ENCODE measurements at regions not wholly inside any gene's neighbourhood (a gene's known extent, or its start where the extent isn't known, plus 50 kb on each side); places are given as distances from the start of the nearest gene placed in this dataset.

DNA sequence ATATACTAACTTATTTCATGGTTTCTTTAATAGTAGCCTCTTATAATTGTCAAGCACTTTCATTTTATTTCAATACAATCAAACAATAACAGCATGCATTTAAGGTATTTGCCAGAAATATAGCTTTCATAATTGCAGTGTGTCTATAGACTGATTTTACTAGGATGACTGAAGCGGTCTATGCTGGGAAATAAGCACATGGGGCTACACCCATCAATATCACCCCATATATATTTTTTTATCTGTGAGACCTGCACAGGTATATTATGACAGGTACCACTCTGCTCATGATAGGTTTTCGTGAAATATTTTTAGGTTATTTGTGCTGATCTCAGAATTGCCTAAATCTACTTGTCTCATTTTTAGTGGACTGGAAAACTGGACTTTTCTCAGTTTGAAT is 229.1 kb upstream of the PITX2 start:
- Mint-ChIP-seq H3K27me3 (ENCODE audit: insufficient read depth, unreplicated experiment) (no peaks in the 10 kb centered on the region), H3K36me3 (ENCODE audit: insufficient read depth, unreplicated experiment) (no peaks in the 10 kb centered on the region), H3K4me1 (ENCODE audit: low read depth, unreplicated experiment) (peaks cover 18% of the 10 kb centered on the region), H3K4me3 (ENCODE audit: unreplicated experiment) (no peak overlapping the region), H3K27ac (ENCODE audit: unreplicated experiment) (no peak overlapping the region), H3K9me3 (ENCODE audit: unreplicated experiment) (no peaks in the 10 kb centered on the region)
- intact Hi-C loops (cut with micrococcal nuclease; ENCODE audit: unreplicated experiment): loop anchor here (1.0 to 10.0 kb wide), 4 partner anchors 21 to 103 kb away; no protein-coding TSS in a partner anchor
- no peaks in the 10 kb centered on the region for H3K9me3 ChIP-seq
- H3K27me3 ChIP-seq (replicated peaks; ENCODE audit: control insufficient read depth, insufficient read depth, low read length): no peaks in the 10 kb centered on the region
- ChIA-PET CTCF (no interaction called here), POLR2A (no interaction called here)
- TF ChIP-seq CTCF (IDR thresholded peaks at IDR 0.05; ENCODE audit: insufficient read depth in 1 of 2, low read depth in 1 of 2, low read length in 1 of 2, severe bottlenecking in 1 of 2, unreplicated experiment in 1 of 2): no peak
- no TSS peak for BruUV-seq (replicated peaks)
- no peak overlapping the region for H3K4me3 ChIP-seq (ENCODE audit: low read depth, low read length)
- no peak for DNase-seq
- H3K4me1 ChIP-seq: peaks cover 30% of the 10 kb centered on the region
- no peaks in the 10 kb centered on the region for H3K36me3 ChIP-seq (ENCODE audit: control insufficient read depth, insufficient read depth, low read length)

DNA sequence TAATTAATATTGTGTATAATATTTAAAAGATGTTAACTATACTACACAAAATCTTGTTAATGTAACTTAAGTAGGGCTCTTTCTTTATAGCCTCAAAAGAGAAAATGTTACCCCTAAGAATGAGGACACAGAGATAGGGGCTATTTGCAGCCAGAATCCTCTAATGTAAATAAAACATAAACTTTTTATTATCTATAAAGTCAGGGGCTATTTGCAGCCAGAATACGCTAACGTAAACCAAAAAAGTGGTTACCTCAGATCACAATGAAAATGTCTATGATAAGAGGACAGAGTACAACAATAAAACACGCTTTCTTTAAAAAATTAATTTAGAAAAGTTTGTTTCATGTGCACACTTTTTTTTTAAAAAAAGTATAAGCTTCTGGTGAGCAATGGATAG is 229.9 kb upstream of the PITX2 start:
- H3K27me3 Mint-ChIP-seq (ENCODE audit: insufficient read depth, unreplicated experiment): no peaks in the 10 kb centered on the region
- H3K4me3 Mint-ChIP-seq (ENCODE audit: unreplicated experiment): no peak overlapping the region
- no peak for TF ChIP-seq CTCF (IDR thresholded peaks at IDR 0.05; ENCODE audit: insufficient read depth in 1 of 2, low read depth in 1 of 2, low read length in 1 of 2, severe bottlenecking in 1 of 2, unreplicated experiment in 1 of 2)
- DNase-seq: no peak
- no peak overlapping the region for H3K27ac Mint-ChIP-seq (ENCODE audit: unreplicated experiment)
- H3K4me1 ChIP-seq: peaks cover 30% of the 10 kb centered on the region
- CTCF ChIA-PET: no interaction called here
- H3K4me3 ChIP-seq (ENCODE audit: low read depth, low read length): no peak overlapping the region
- intact Hi-C loops (cut with micrococcal nuclease; ENCODE audit: unreplicated experiment): loop anchor here (10.0 kb wide), 1 partner anchor 102 kb away; no protein-coding TSS in a partner anchor
- no peaks in the 10 kb centered on the region for H3K27me3 ChIP-seq (replicated peaks; ENCODE audit: control insufficient read depth, insufficient read depth, low read length)
- H3K36me3 Mint-ChIP-seq (ENCODE audit: insufficient read depth, unreplicated experiment): no peaks in the 10 kb centered on the region
- POLR2A ChIA-PET: no interaction called here
- H3K9me3 ChIP-seq: no peaks in the 10 kb centered on the region
- peaks cover 18% of the 10 kb centered on the region for H3K4me1 Mint-ChIP-seq (ENCODE audit: low read depth, unreplicated experiment)
- no peaks in the 10 kb centered on the region for H3K36me3 ChIP-seq (ENCODE audit: control insufficient read depth, insufficient read depth, low read length)
- no peaks in the 10 kb centered on the region for H3K9me3 Mint-ChIP-seq (ENCODE audit: unreplicated experiment)
- no TSS peak for BruUV-seq (replicated peaks)

DNA sequence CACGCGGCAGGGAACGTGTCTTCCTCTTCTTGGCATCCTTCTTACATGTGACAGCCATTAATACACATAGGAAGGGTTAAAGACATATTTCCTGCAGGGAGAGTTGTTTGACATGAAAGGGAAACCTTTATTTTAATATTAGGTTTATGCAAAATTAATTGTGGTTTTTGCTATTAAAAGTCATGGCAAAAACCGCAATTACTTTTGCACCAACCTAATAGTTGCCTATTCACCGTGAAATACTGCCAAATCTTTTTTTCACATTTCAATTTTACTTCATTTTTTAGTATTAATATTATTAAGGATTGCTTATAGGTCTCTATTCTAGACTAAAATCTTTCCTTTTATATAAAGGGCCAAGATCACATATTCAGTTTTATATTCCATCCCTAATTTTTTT is 230.4 kb upstream of the PITX2 start:
- no TSS peak for BruUV-seq (replicated peaks)
- Histone ChIP-seq H3K36me3 (ENCODE audit: control insufficient read depth, insufficient read depth, low read length) (no peaks in the 10 kb centered on the region), H3K4me1 (peaks cover 30% of the 10 kb centered on the region), H3K9me3 (no peaks in the 10 kb centered on the region), H3K4me3 (ENCODE audit: low read depth, low read length) (no peak overlapping the region), H3K27me3 (replicated peaks; ENCODE audit: control insufficient read depth, insufficient read depth, low read length) (no peaks in the 10 kb centered on the region)
- H3K9me3 Mint-ChIP-seq (ENCODE audit: unreplicated experiment): no peaks in the 10 kb centered on the region
- H3K4me3 Mint-ChIP-seq (ENCODE audit: unreplicated experiment): no peak overlapping the region
- CTCF ChIA-PET: no interaction called here
- TF ChIP-seq CTCF (IDR thresholded peaks at IDR 0.05; ENCODE audit: insufficient read depth in 1 of 2, low read depth in 1 of 2, low read length in 1 of 2, severe bottlenecking in 1 of 2, unreplicated experiment in 1 of 2): no peak
- no peak overlapping the region for H3K27ac Mint-ChIP-seq (ENCODE audit: unreplicated experiment)
- intact Hi-C loops (cut with micrococcal nuclease; ENCODE audit: unreplicated experiment): loop anchor here (10.0 kb wide), 1 partner anchor 102 kb away; no protein-coding TSS in a partner anchor
- no peaks in the 10 kb centered on the region for H3K27me3 Mint-ChIP-seq (ENCODE audit: insufficient read depth, unreplicated experiment)
- DNase-seq: no peak
- POLR2A ChIA-PET: no interaction called here
- H3K36me3 Mint-ChIP-seq (ENCODE audit: insufficient read depth, unreplicated experiment): no peaks in the 10 kb centered on the region
- peaks cover 18% of the 10 kb centered on the region for H3K4me1 Mint-ChIP-seq (ENCODE audit: low read depth, unreplicated experiment)
